ENCODE measurements at regions not wholly inside any gene's neighbourhood (a gene's known extent, or its start where the extent isn't known, plus 50 kb on each side); places are given as distances from the start of the nearest gene placed in this dataset.
"Not testable (repeated sequence)": the region's sequence is repeated elsewhere in the genome, so short reads cannot be mapped to it uniquely, and the experiment has no call there.

DNA sequence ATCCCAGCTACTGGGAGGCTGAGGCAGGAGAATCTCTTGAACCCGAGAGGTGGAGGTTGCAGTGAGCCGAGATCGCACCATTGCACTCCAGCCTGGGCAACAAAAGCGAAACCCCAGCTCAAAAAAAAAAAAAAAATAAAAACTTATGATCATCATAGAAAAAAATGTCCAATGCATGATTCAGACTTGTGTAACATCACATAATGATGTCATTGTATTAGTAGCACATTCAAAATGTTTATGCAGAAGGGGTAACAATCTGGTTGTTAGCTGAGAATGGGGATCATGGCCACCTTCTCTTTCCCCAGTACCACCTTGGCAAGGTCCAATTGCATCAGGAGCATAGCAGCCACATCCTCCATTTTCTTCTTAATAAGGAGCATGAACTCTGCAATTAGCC is 137.6 kb upstream of the MARCKS start:
- intact Hi-C loops (cut with micrococcal nuclease): no loop called here

DNA sequence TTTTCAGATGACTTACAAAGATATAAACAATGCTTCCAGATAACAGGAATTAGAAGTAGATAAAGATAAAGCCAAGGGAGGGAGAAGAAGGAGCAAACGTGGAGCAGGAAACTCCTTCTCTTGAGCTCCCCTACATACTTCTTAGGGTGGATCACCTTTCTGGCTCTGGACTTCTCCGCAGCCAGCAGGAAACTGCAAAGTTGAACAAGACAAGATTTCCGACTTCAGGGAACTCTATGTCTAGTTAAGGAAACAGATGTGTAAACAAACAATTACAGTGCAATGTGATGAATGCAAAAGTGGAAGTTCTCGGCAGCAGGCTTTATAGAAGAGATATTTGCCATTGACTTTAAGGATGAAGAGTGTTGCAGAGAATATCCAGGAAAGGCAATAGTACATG is 134.0 kb upstream of the MARCKS start:
- intact Hi-C loops (cut with micrococcal nuclease): no loop called here

- intact Hi-C loops (cut with micrococcal nuclease): not testable (repeated sequence)
Measured at GRCh38 chr6:113724927-113725326, 132.2 kb upstream of the MARCKS start.

GRCh38 chr6:113731541-113731940 is 125.6 kb upstream of the MARCKS start:
- intact Hi-C loops (cut with micrococcal nuclease): no loop called here

DNA sequence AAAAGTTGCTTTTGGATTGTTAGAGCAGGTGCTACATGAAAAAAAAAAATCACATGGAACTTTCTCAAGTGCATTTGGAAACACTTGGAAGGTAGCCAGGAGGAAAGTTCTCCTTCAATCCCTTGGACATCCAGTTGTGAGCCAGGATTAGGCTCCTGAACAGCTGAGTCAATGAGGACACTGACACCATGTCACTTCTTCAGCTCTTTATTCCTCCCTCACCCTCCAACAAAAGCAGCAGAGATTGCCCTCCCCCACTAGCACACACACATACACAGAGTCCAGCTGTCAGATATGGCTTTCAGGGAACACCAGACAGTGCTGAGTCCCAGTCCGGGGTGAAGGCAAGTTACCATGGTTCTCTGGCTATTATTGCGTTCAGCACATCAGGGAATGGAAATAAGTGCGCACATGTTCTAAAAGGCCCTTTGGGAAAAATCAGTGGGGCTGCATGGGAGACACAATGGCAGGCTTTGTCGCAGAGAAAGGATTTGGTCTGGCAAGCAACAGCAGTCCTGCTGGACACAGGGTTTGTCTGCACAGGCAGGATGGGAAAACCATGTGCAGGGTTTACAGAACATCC is 124.7 kb upstream of the MARCKS start:
- intact Hi-C loops (cut with micrococcal nuclease): no loop called here

GRCh38 chr6:113733381-113733780 is 123.8 kb upstream of the MARCKS start:
- intact Hi-C loops (cut with micrococcal nuclease): no loop called here

DNA sequence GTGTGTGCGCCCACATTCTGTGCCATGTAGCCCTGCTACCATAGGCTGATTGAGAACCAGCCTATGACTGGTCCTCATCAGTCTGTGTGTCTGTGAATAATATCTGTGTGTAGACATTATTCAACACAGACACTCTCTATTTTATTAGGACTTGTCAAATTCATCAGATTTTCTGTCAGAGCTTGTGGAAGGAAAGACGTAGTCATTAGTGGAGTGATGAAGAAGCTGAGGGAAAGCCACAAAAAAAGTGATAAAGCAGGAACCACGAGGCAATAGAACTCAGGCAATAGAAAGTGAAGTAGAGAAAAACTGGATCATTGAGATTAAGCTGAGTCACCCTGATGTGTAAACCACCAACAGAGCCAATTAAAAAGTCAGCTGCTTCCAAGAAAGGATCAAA is 122.2 kb upstream of the MARCKS start:
- intact Hi-C loops (cut with micrococcal nuclease): no loop called here

- intact Hi-C loops (cut with micrococcal nuclease): no loop called here
Measured at GRCh38 chr6:113735491-113735890, 121.7 kb upstream of the MARCKS start.

GRCh38 chr6:113736978-113737377 is 120.2 kb upstream of the MARCKS start:
- intact Hi-C loops (cut with micrococcal nuclease): no loop called here

GRCh38 chr6:113739041-113739655 is 118.0 kb upstream of the MARCKS start:
- intact Hi-C loops (cut with micrococcal nuclease): no loop called here

GRCh38 chr6:113741651-113742050 is 115.5 kb upstream of the MARCKS start:
- intact Hi-C loops (cut with micrococcal nuclease): no loop called here

DNA sequence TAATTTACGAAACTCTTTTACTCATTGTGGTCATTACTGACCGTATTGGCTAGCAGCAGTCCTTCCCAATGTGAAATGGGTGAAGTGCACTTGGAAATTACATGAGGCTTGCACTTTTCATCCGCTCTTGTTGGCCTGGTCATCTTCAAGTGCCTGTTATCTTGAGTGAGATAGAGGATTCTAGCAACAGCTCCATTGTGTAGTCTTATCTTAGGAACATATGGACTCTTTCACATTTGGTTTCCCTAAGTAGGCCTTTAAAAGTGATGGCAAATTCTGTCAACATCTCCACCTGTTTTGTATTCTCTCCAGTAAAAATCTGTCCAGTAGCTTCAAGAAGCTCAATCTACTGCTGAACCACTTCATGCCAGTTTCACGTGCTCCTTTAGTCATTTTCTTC is 114.8 kb upstream of the MARCKS start:
- intact Hi-C loops (cut with micrococcal nuclease): no loop called here

DNA sequence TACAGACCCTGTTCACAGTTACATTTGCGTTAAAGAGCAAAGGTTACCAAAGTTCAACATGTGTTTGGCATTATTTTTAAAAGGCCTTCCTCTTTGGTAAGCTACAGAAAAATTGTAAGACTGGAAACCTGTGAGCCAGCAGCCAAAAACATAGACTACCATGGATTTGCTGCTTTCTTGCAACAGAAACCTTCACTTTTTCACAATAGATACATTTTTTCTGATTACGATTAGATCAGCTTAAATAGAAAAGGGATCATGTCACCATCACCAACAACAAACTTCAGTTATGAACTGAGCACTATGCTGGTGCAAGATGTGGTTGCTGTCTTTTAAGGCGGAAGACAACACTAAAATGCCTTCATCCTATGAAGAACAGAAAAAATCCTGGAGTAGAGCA is 112.3 kb upstream of the MARCKS start:
- intact Hi-C loops (cut with micrococcal nuclease): no loop called here

GRCh38 chr6:113750151-113750855 is 106.8 kb upstream of the MARCKS start:
- intact Hi-C loops (cut with micrococcal nuclease): no loop called here

DNA sequence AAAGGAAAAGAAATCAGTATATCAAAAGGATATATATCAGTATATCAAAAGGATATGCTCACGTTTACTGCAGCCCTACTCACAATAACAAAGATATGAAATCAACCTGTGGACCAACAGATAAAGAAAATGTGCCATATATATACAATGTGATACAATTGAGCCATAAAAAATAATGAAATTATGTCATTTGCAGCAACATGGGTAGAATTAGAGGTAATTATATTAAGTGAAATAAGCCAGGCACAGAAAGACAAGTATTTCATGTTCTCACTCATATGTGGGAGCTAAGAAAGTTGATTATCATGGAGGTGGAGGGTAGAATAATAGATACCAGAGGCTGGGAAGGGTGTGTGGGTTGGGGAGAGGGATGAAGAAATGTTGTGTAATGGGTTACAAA is 102.9 kb upstream of the MARCKS start:
- intact Hi-C loops (cut with micrococcal nuclease): no loop called here

DNA sequence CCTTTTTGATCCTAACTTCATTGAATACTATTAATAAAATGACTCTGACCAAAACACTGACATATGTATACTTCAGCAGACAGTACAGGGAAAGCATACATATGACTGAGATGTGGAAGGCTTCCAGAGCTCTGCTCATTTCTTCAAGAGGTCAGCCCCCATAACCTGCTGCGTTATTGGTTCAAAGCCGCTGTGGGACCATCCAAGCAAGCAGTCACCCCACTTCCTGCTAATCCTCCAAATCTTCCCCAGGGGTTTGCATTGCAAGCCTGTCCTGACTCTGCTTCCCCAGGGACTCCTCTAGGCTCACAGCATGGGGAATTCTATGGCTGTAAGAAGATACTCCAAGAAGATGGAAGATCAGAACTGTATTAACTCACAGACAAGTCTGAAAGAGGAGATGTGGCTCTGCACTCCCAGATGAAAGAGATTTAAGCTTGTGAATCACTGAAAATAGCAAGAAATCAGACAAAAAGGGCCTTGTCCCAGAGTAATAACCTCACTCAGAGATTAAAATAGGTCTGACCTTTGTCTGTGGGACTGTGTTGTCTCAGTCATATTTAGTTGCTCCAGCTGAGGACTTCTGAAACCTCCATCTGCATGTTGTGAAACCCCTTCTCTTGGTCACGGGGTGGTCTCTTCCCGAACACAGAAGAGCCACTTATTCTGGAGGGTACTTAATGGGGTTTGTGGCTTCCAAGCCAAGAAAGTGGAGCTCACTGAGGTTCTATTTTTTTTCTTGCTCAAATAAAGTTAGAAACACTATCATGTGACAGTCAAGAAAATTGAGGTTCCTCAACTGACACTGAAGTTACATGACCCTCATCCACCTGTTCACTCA is 101.5 kb upstream of the MARCKS start:
- intact Hi-C loops (cut with micrococcal nuclease): no loop called here

DNA sequence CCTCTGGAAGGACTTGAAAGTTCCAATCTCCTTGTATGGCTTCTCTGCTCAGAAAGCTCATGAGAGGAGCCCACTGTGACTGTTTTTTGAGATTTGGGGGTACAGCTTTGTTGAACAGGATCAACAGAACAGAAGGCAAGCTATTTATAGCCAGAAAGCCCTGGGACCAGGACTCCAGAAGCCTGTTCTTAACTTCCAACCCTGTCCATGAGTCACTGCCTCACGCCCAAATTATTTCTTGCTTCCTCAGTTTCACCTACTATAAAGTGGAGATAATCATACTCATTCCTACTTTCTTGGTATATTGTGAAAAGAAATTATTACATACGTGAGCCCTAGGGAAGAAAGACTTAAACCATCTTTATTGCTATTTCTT is 100.9 kb upstream of the MARCKS start:
- intact Hi-C loops (cut with micrococcal nuclease): no loop called here

DNA sequence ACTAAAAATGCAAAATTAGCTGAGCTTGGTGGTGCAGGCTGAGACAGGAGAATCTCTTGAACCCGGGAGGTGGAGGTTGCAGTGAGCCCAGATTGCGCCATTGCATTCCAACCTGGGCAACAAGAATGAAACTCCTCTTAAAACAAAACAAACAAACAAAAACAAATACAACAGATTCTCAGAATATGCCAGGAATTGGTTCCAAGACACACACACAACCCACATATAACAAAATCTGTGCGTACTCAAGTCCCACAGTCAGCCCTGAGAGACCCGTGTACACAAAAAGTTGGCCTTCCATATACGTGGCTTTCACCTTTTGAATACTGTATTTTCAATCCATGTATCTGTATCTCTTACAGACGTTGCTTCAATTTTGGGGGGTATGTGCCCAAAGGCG is 98.9 kb upstream of the MARCKS start:
- intact Hi-C loops (cut with micrococcal nuclease): no loop called here

DNA sequence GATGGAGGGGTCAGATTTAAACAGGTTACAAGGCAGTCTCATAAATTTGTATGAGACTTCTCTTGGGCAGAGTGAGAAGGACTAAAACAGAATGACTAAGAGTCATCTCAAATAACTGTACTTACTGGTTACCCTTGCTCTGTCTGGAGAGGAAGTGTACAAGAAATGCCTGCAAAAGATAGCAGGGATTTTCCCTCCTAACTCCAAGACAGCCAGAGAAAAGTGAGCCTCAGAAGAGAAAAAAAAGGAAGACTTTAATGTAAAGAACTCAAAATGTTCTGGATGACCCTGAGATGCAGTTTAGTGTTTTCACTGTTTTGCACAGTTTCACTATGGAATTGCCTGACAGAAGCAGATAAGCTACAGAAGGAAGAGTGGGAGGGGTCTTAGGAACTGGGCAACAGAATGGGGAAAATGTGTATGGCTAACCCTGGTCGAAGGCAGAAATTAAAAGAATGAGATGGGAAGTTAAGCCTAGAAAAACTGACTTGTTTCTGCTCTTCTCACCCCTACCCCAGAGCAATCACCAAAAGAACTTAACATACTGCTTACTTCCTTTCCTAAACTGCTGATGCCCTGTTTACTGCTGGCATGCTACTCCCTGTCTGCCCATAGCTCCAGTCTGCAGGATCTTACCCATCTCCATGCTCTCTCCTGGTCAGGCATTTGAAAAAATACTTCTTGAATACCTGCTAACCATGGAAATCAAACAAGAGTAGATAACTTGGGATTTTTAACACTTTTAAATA is 98.1 kb upstream of the MARCKS start:
- intact Hi-C loops (cut with micrococcal nuclease): no loop called here

GRCh38 chr6:113762641-113763040 is 94.5 kb upstream of the MARCKS start:
- intact Hi-C loops (cut with micrococcal nuclease): no loop called here

GRCh38 chr6:113763311-113763766 is 93.8 kb upstream of the MARCKS start:
- intact Hi-C loops (cut with micrococcal nuclease): no loop called here

Measured in T-helper 2 cell treated with Interferon-gamma antibody and Interleukin-4, amounts not matched to agents 100 ng/mL and 5 ng/mL, for 36 hours (primary cell).